Activated naive CD8-positive, alpha-beta T cell (primary cell): ENCODE measurements at regions not wholly inside any gene's neighbourhood (a gene's known extent, or its start where the extent isn't known, plus 50 kb on each side); places are given as distances from the start of the nearest gene placed in this dataset.

Source experiments
- H3K27ac Mint-ChIP-seq: one replicate; pipeline ENCODE4 v1.8.0; 2021; ENCODE audit warnings: mixed read lengths
- H3K27me3 Mint-ChIP-seq: one replicate; pipeline ENCODE4 v1.8.0; 2021; ENCODE audit warnings: mixed read lengths
- H3K36me3 Mint-ChIP-seq: one replicate; pipeline ENCODE4 v1.8.0; 2021; ENCODE audit warnings: mixed read lengths
- H3K4me1 Mint-ChIP-seq: one replicate; pipeline ENCODE4 v1.8.0; 2021; ENCODE audit warnings: low read depth, mixed read lengths
- H3K4me3 Mint-ChIP-seq: one replicate; pipeline ENCODE4 v1.8.0; 2021; ENCODE audit warnings: mild to moderate bottlenecking, mixed read lengths
- H3K9me3 Mint-ChIP-seq: one replicate; pipeline ENCODE4 v1.8.0; 2021; ENCODE audit warnings: low read depth, mixed read lengths

DNA sequence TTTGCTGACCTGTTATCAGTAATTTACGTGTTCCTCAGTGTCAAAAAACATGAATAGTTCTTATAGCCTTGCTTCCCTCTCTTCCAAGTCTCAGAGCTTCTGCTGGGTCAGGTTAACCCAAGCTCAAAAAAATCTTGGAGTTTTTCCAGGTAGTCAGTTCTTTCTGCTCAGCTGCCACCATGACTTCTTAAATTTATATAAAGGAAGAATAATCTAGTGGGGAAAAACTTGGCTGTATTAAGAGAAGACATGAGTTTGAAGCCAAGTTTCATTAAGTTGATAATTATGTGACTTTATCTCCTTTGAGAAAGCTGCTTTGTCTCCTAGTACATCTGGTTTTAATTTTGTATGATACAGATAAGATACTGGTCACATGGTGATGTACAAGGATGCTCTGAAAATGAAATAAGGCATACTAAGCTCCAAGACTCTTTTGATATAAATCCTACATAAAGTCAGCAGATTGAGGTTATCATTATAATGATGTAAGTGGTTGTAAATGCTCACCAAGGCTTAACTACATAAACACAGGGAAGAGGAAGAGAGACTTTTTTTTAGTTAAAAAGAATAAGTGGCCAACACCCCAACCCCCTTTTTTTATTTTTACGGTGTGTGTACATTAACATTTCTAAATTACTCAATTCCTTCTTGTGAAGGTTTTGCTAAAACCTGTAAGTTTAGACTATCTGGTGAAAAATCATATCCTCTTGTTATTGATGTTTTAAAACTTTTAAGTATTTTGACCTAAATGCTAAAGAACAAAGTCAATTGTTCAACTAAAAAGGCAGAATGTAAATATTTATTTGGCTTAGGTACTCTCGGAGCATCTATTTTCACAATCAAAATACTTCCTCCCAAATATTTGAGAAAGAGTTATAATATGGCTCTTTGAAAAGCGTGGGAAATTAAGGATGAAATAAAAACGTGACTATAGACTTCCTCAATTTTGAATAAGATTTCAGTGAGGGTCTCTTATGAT, 84.1 kb upstream of the SLC38A2 start:
- Mint-ChIP-seq H3K9me3 (no peaks in the 10 kb centered on the region), H3K36me3 (no peaks in the 10 kb centered on the region), H3K4me3 (peak overlapping the region; percentile 12), H3K27me3 (no peaks in the 10 kb centered on the region), H3K4me1 (peaks cover 76% of the 10 kb centered on the region), H3K27ac (peak overlapping the region; percentile 18)

DNA sequence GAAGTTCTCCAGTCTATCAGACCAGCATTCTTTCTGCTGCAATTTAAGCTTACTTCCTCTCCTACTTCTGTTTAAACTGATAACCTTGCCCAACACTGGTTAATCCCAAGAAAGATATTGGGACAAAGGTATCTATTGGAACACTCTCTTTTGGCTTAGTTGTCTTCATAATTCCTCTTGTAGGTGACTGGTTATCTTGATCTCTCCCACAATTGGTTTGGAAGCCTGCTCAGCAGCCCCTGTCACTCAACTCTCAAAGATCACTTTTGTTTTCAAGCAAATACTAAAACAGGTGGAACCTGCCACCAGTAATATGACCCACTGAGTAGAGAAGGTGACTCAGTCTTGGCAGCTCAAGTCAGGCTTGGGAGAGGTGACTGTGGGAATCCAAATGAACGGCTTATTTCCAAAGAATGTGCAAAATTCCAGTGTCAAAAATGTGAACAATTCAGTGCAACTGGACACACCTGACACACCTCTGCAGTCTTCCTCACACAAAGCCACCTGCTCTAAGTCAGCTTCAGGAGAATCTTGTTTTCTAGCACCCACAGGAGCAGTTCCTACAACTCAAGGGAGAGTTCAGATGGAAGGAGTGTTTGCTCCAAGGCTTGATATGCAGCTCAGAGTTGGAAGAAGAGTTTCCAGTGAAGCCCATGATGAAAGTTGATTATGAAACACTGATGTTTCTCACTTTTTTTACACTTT, 83.2 kb upstream of the SLC38A2 start:
- no peaks in the 10 kb centered on the region for H3K36me3 Mint-ChIP-seq
- peaks cover 75% of the 10 kb centered on the region for H3K4me1 Mint-ChIP-seq
- no peaks in the 10 kb centered on the region for H3K27me3 Mint-ChIP-seq
- H3K27ac Mint-ChIP-seq = peak overlapping the region; percentile 88
- H3K9me3 Mint-ChIP-seq = no peaks in the 10 kb centered on the region
- H3K4me3 Mint-ChIP-seq = peak overlapping the region; percentile 61

DNA sequence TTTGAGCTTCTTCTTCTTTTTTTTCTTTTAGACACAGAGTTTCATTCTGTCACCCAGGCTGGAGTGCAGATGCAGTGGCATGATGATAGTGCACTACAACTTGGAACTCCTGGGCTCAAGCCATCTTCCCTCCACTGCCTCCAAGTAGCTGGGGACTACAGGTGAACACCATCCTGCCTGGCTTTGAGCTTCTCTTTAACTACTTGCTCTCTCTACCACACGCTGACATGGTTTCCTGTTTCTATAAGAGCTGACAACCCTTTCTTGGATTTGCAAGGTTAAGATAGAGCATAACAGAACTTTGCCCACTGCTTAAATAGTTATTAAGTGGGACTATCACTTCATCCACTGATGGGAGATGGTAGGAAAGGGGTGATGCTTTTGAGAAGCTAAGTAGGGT, 82.4 kb upstream of the SLC38A2 start:
- peak overlapping the region; percentile 88 for H3K27ac Mint-ChIP-seq
- H3K36me3 Mint-ChIP-seq = no peaks in the 10 kb centered on the region
- H3K4me3 Mint-ChIP-seq = peak overlapping the region; percentile 61
- no peaks in the 10 kb centered on the region for H3K27me3 Mint-ChIP-seq
- H3K9me3 Mint-ChIP-seq = no peaks in the 10 kb centered on the region
- peaks cover 75% of the 10 kb centered on the region for H3K4me1 Mint-ChIP-seq

DNA sequence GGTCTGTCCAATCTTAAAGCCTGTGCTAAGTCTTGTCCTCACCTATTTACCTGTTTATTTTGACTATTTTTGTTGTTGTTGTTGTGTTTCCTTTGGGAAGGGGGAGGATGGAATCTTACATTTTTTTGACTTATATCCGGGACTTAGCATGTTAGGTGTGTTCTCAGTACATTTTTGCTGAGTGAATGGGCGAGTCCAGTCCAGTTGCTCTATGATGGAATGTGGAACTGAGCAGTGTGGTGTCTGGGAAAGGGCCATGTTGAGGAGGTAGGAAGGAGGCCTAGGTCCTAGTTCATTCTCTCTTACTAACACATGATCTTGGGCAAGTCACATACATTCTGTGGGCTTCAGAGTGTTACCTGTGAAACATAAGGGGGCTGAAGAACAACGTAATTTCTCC, 80.9 kb upstream of the SLC38A2 start:
- peaks cover 72% of the 10 kb centered on the region for H3K4me1 Mint-ChIP-seq
- H3K9me3 Mint-ChIP-seq = no peaks in the 10 kb centered on the region
- H3K27ac Mint-ChIP-seq = no peak overlapping the region
- H3K27me3 Mint-ChIP-seq = no peaks in the 10 kb centered on the region
- no peak overlapping the region for H3K4me3 Mint-ChIP-seq
- H3K36me3 Mint-ChIP-seq = no peaks in the 10 kb centered on the region

DNA sequence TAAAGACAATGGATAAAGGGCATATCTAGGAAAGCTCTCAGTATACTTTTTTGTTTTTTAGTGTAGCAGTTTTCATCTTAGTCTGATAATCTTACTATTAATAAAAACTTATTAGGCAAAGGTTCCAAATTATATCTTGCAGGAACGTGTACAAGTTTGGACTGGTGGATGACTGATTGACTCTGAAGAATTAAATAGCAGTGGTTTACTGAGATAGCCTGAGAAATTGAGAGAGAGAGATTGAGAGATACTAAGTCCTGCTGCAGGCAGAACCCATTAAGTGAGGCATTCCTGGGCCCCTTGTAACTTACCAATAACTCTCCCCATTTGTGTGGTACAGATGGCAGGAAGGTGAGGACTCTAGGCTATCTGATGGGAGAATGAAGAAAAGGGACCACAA, 80.2 kb upstream of the SLC38A2 start:
- peaks cover 66% of the 10 kb centered on the region for H3K4me1 Mint-ChIP-seq
- no peak overlapping the region for H3K4me3 Mint-ChIP-seq
- H3K9me3 Mint-ChIP-seq = no peaks in the 10 kb centered on the region
- no peak overlapping the region for H3K27ac Mint-ChIP-seq
- H3K36me3 Mint-ChIP-seq = no peaks in the 10 kb centered on the region
- no peaks in the 10 kb centered on the region for H3K27me3 Mint-ChIP-seq

DNA sequence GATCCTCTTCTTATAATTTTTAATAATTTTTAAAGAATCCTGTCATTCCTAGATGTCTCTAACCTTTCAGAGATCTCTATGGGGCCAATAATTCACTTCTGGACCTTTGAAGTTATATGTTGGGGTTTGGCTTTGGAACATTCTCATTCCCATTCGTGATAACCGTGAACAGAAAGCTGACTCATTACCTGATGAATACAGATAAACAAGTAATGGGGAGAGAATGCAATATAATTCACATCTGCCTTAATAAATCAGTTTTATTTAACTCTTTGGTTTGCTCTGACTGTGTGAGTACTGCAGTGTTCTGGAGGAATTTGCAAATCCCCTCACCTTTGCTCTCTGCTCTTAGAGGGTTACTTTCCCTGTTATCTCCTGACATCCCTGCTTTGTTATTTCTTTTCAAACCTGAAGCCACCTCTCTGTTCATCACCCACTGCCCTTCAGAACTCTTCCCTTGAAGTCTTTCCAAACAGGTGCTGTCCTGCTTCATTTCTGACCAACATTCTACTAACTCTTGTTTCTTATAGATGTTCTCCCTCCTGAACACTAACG, 79.6 kb upstream of the SLC38A2 start:
- Mint-ChIP-seq H3K9me3 (no peaks in the 10 kb centered on the region), H3K4me1 (peaks cover 64% of the 10 kb centered on the region), H3K27ac (no peak overlapping the region), H3K36me3 (no peaks in the 10 kb centered on the region), H3K27me3 (no peaks in the 10 kb centered on the region), H3K4me3 (no peak overlapping the region)

DNA sequence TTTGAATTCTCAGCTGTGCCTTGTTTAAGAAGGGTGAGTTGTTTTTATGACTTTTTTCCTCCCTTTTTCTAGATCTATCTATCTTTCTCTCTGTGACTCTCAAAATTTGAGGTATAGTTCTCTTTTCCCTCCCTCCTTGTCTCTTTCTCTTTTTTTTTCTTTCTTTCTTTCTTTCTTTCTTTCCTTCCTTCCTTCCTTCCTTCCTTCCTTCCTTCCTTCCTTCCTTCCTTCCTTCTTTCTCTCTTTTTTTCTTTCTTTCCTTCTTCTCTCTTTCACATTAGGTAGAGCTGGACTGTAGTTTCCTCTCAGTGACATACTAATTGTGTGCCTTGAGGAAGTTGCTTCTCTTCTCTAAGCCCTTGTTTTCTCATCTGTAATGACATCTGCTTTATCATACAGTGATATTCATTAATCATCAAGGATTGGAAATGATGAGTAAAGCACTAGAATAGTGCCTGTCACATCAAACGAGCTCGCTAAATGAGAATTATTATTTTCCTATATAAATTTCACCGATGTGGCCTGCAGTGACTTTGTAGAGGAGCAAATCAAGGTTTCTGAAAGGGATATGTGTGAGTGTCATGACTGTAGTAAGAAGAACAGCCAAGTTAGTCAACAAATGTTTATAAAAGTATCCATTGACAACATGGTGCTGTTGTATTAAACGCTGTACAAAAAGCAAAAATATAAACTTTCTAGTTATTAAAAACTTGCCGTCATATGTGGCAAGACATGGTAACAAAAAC, 78.9 kb upstream of the SLC38A2 start:
- Mint-ChIP-seq H3K9me3 (no peaks in the 10 kb centered on the region), H3K36me3 (no peaks in the 10 kb centered on the region), H3K4me1 (peaks cover 59% of the 10 kb centered on the region), H3K4me3 (peak overlapping the region; percentile 66), H3K27me3 (no peaks in the 10 kb centered on the region), H3K27ac (peak overlapping the region; percentile 95)

DNA sequence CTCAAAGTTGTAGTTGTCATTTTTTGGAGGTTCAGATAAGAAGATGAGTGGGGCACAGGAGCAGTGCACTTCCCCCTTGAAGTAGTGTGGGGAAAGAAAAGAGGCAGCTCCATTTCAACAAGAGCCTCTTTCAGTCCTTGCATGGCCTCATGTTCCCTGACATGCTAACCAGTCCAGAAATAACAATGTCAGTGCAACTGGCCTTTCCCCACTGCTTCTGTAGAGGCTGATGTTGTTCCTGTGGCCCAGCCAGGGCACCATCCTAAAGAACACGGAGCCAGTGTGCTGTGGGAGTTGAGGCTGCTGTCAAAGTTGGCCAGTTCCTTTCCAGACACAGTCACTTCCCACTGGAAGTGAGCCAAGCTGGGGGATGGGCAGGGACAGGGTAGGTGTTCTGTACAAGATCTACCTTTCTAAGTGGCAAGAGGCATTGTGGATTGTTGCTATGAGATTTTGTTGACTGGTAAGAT, 77.7 kb upstream of the SLC38A2 start:
- Mint-ChIP-seq H3K4me1 (peaks cover 52% of the 10 kb centered on the region), H3K27me3 (no peaks in the 10 kb centered on the region), H3K4me3 (peak overlapping the region; percentile 54), H3K9me3 (no peaks in the 10 kb centered on the region), H3K36me3 (no peaks in the 10 kb centered on the region), H3K27ac (peak overlapping the region; percentile 86)

DNA sequence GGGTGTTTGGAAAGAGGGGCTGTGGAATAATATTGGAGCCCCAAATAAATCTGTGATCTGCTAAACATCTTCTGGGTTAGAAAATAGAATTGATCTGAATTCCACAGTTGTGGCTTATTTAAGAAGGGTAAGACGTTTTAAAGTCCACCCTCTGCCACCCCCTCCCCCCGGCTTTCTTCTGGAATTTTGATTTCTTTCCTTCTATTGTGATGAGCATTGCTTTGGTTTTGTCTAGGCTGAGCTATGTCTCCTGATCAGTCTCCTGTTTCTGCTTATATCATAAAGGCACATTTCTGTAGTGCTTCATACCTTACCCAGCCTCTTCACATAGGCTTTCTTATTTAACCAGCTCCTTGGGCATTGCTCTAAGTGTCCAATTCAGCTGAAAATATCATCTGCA, 77.3 kb upstream of the SLC38A2 start:
- no peaks in the 10 kb centered on the region for H3K36me3 Mint-ChIP-seq
- no peaks in the 10 kb centered on the region for H3K27me3 Mint-ChIP-seq
- peak overlapping the region; percentile 54 for H3K4me3 Mint-ChIP-seq
- H3K27ac Mint-ChIP-seq = peak overlapping the region; percentile 86
- H3K9me3 Mint-ChIP-seq = no peaks in the 10 kb centered on the region
- peaks cover 48% of the 10 kb centered on the region for H3K4me1 Mint-ChIP-seq

DNA sequence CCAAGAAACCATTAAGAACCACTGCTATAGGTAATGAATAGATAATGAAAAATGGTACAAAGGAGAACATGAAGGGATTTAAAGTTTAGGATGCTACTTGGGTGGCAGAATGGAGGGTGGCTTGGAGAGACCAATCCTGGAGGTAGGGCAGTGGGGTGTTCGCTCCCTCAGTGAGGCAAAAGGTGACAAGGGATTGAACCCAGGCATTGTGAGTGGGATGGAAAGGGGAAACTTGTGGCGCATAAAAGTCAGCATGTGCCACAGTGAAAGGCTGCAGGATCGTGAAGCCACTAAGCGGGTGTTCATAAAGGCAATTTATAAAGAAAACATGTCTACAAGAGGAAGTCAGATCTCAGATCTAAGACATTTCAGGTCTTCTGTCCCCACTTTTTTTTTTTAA, 76.7 kb upstream of the SLC38A2 start:
- H3K9me3 Mint-ChIP-seq = no peaks in the 10 kb centered on the region

DNA sequence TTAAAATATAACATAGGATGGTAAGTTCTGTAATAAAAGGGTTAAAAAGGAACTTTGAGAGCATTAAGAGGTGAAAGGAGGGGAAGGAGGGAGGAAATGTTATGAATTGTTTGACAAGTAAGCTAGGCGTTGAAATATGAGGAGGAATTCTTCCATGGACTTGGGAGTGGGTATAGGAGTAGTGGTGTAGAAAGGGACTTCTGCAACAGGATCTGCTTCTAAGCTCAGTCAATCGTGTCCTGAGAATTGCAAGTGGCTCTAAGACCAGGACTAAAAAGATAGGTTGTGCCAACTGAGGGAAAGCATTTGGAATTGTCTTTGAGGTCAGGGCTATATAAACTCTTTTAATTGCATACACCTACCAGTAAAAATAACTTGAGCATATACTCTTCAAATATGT, 74.1 kb upstream of the SLC38A2 start:
- peaks cover 32% of the 10 kb centered on the region for H3K4me1 Mint-ChIP-seq
- H3K27me3 Mint-ChIP-seq = no peaks in the 10 kb centered on the region
- H3K4me3 Mint-ChIP-seq = no peak overlapping the region
- H3K27ac Mint-ChIP-seq = no peak overlapping the region
- H3K36me3 Mint-ChIP-seq = no peaks in the 10 kb centered on the region
- H3K9me3 Mint-ChIP-seq = no peaks in the 10 kb centered on the region

More for the DNA sequence above, 76.7 kb upstream of the SLC38A2 start:
- Mint-ChIP-seq H3K27ac (peak overlapping the region; percentile 68), H3K27me3 (no peaks in the 10 kb centered on the region), H3K4me3 (no peak overlapping the region), H3K36me3 (no peaks in the 10 kb centered on the region), H3K4me1 (peaks cover 43% of the 10 kb centered on the region)

DNA sequence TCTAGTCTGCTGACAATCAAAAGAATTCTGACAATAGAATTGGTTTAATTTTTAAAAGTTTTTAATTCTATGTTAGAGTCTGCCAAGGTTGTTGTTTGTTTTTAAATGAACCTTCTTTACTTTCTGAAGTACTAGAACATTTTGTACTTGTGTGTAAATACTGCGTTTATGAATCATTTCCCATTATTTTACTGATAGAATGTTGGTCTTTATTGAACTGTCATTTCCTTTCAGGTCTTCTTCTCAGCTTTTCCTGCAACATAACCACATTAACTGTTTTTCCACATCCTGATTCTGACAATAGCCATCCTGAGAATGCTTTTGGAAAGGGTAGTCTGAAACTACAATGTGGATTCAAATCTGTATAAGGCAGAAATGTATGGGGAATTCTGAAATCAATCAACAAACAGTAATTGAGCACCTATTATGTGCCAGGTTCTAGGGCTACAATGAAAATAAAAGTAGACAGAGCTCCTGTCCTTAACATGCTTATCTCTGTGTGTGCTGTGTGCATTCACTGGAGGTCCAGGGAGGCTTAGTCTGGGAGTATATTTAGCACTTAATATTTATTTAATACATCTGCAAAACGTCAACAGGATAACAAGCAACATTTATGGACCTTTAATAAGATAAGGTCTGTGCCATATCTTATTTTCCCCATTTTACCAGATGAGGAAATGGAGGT, 73.1 kb upstream of the SLC38A2 start:
- Mint-ChIP-seq H3K4me3 (no peak overlapping the region), H3K4me1 (peaks cover 24% of the 10 kb centered on the region), H3K27me3 (no peaks in the 10 kb centered on the region), H3K36me3 (no peaks in the 10 kb centered on the region), H3K9me3 (no peaks in the 10 kb centered on the region), H3K27ac (no peak overlapping the region)

DNA sequence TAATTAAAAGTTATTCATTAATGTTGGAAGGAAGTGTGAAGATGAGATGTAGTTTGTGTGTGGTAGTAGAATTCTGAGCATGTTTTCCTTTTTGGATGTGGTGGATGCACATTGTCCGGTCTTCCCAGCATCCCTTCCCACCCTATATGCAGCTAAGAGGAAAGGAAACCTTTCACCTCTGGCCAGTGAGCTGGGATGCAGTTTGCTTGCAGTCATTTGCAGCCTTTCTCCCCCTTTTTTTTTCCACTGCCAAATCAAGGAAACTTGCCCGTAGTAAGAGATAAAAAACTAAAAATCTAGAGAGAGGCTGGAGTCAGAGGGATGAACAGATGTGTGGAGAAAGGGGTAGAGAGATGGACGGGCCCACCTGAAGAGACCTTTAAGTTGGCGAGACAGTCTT, 72.5 kb upstream of the SLC38A2 start:
- Mint-ChIP-seq H3K27ac (no peak overlapping the region), H3K27me3 (no peaks in the 10 kb centered on the region)

DNA sequence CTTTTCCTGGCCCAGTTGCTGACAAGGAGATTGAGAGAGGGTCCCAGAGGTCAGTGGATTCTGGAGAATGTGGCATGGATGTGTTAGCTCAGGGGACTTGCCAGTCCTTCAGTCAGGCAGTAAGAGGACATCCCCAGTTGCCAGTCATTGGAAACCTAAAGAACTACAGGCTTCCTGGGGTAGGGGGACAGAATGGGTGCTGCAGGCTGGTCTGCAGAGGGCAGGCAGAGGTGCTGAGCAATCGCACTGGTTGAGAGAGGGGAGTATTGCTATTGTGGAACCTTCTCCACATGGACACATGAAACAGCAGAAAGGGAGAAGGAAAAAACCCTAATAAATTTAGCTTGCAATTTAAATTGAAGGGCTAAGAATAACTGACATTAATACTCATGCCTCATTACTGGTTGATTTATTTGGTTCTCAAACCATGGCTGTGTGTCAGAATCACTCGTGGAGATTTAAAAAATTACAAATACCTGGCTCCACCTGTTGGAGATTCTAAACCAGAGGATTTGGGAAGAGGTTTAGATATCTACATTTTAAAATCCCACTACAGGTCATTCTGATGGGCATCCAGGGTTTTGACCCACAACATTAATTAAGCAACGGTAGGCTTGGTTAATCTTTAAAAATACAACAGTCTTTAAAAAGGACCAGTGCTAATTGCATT, 71.2 kb upstream of the SLC38A2 start:
- H3K36me3 Mint-ChIP-seq = no peaks in the 10 kb centered on the region
- H3K4me1 Mint-ChIP-seq = peaks cover 5% of the 10 kb centered on the region
- H3K27me3 Mint-ChIP-seq = no peaks in the 10 kb centered on the region
- no peak overlapping the region for H3K27ac Mint-ChIP-seq
- no peak overlapping the region for H3K4me3 Mint-ChIP-seq
- no peaks in the 10 kb centered on the region for H3K9me3 Mint-ChIP-seq

More for the DNA sequence above, 72.5 kb upstream of the SLC38A2 start:
- Mint-ChIP-seq H3K4me1 (peaks cover 18% of the 10 kb centered on the region), H3K4me3 (no peak overlapping the region), H3K9me3 (no peaks in the 10 kb centered on the region), H3K36me3 (no peaks in the 10 kb centered on the region)
